HepG2 (cell line): ENCODE measurements at regions not wholly inside any gene's neighbourhood (a gene's known extent, or its start where the extent isn't known, plus 50 kb on each side); places are given as distances from the start of the nearest gene placed in this dataset.

Experiments
- BCLAF1 ChIP-seq: fragments of 450-650 bp; IDR thresholded peaks from 2 replicates; pipeline ENCODE4 v1.6.1; 2017; ENCODE audit warnings: mild to moderate bottlenecking
- FOSL2 ChIP-seq: sonication (generic); formaldehyde crosslinking; IDR thresholded peaks from 2 replicates; pipeline ENCODE4 v1.4.0; 2020; ENCODE audit warnings: missing genetic modification reagents
- HCFC1 ChIP-seq: fragments of 150-350 bp; IDR thresholded peaks from 2 replicates; pipeline ENCODE4 v1.6.1; 2014; ENCODE audit warnings: low read depth, low read length
- NR2C2 ChIP-seq: sonication (generic); formaldehyde crosslinking; IDR thresholded peaks from 2 replicates; pipeline ENCODE4 v1.4.0; 2020; ENCODE audit warnings: missing genetic modification reagents, mild to moderate bottlenecking, moderate library complexity, borderline replicate concordance
- POLR2AphosphoS2 ChIP-seq: IDR thresholded peaks from 2 replicates; pipeline ENCODE4 v1.6.1; 2011; ENCODE audit warnings: low read depth, low read length, improper control_type of control experiment
- TF ChIP-seq, protein P1 (sequence below): sonication (generic); formaldehyde crosslinking; IDR thresholded peaks from 2 replicates; pipeline ENCODE4 v1.5.0; 2020; ENCODE audit warnings: mild to moderate bottlenecking, missing genetic modification reagents, moderate library complexity
- TF ChIP-seq, protein P2 (sequence below): sonication (generic); formaldehyde crosslinking; IDR thresholded peaks from 2 replicates; pipeline ENCODE4 v1.9.0; 2021; ENCODE audit warnings: missing genetic modification reagents, borderline replicate concordance

DNA sequence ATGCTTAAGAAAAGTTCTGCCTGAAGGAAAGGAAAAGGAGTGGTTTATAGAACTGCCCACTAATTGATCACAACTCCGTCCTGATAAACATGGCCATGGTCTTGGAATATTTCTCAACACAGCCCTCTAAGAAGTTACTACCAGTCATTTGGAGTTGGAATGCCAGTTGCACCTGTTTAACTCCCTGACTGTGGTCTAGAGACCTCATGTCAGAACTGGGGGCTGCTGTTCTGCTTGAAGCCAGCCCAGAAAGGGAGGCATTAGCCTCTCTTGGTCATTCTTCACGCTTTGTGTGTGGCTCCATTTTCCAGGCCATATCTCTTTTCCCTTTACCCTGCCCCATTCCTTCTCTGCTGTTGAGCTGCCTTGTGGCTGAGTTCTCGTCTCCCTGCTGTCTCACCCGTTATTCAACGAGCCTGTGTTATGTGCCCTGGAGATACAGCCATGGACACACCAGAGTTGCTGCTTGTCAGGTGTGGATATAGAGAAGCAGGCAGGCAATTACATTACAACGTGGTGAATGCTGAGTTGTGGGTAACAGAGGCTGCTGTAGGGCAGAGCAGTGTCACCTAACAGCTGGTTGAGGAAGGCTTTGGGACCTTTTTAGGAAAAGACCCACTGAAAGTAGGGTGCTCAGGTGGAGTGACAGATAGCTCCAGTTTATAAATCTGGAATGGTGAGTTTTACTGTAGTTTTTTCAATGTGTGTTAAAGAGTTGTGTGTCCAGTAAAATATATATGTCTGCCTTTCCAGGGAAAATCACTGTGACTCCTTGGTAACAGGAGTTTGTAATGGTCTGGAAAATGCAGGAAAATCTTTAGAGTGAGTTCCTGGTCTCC lies 137.0 kb upstream of the IPO9 start:
- no peak for TF ChIP-seq NR2C2 (CRISPR knock-in tag)
- no peak for TF ChIP-seq FOSL2 (CRISPR knock-in tag)
- TF ChIP-seq, protein P1, sequence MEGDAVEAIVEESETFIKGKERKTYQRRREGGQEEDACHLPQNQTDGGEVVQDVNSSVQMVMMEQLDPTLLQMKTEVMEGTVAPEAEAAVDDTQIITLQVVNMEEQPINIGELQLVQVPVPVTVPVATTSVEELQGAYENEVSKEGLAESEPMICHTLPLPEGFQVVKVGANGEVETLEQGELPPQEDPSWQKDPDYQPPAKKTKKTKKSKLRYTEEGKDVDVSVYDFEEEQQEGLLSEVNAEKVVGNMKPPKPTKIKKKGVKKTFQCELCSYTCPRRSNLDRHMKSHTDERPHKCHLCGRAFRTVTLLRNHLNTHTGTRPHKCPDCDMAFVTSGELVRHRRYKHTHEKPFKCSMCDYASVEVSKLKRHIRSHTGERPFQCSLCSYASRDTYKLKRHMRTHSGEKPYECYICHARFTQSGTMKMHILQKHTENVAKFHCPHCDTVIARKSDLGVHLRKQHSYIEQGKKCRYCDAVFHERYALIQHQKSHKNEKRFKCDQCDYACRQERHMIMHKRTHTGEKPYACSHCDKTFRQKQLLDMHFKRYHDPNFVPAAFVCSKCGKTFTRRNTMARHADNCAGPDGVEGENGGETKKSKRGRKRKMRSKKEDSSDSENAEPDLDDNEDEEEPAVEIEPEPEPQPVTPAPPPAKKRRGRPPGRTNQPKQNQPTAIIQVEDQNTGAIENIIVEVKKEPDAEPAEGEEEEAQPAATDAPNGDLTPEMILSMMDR (CRISPR knock-in tag) = no peak
- TF ChIP-seq BCLAF1 = no peak
- TF ChIP-seq, protein P2, sequence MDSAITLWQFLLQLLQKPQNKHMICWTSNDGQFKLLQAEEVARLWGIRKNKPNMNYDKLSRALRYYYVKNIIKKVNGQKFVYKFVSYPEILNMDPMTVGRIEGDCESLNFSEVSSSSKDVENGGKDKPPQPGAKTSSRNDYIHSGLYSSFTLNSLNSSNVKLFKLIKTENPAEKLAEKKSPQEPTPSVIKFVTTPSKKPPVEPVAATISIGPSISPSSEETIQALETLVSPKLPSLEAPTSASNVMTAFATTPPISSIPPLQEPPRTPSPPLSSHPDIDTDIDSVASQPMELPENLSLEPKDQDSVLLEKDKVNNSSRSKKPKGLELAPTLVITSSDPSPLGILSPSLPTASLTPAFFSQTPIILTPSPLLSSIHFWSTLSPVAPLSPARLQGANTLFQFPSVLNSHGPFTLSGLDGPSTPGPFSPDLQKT (CRISPR knock-in tag) = no peak
- TF ChIP-seq HCFC1 = no peak
- TF ChIP-seq POLR2AphosphoS2 = no peak
